ENCODE measurements at regions not wholly inside any gene's neighbourhood (a gene's known extent, or its start where the extent isn't known, plus 50 kb on each side); places are given as distances from the start of the nearest gene placed in this dataset.

- no peak for TF ChIP-seq POLR2A (IDR thresholded peaks at IDR 0.05)
- no peak for TF ChIP-seq CTCF (IDR thresholded peaks at IDR 0.05)
These were observed 369.9 kb upstream of the PTGER4 start for GRCh38 chr5:40309851-40310250.

Data from transverse colon (tissue), 3 donors.